Trophoblast cell (in vitro differentiated cells and primary cell): ENCODE measurements at regions not wholly inside any gene's neighbourhood (a gene's known extent, or its start where the extent isn't known, plus 50 kb on each side); places are given as distances from the start of the nearest gene placed in this dataset.
"Not testable (repeated sequence)": the region's sequence is repeated elsewhere in the genome, so short reads cannot be mapped to it uniquely, and the experiment has no call there.

Experiments
- DNase-seq, 2 donors: peaks; one replicate each; pipeline ENCODE4 v3.0.0-alpha.2; 2016
- H2AFZ ChIP-seq: 2 replicates; pipeline ENCODE4 v1.6.1; 2013; ENCODE audit warnings: low read length, moderate library complexity, mild to moderate bottlenecking; ENCODE audit not compliant: insufficient read depth, poor library complexity
- H2AK5ac ChIP-seq: 2 replicates; pipeline ENCODE4 v1.6.1; 2013; ENCODE audit warnings: mild to moderate bottlenecking, low read length
- H2BK120ac ChIP-seq: 2 replicates; pipeline ENCODE4 v1.6.1; 2013; ENCODE audit warnings: low read length, mild to moderate bottlenecking, moderate library complexity; ENCODE audit not compliant: insufficient read depth, poor library complexity
- H2BK12ac ChIP-seq: 2 replicates; pipeline ENCODE4 v1.6.1; 2013; ENCODE audit warnings: mild to moderate bottlenecking, low read length, moderate library complexity
- H2BK5ac ChIP-seq: 2 replicates; pipeline ENCODE4 v1.6.1; 2013; ENCODE audit warnings: low read length, low read depth, moderate library complexity, mild to moderate bottlenecking; ENCODE audit not compliant: poor library complexity
- H3K14ac ChIP-seq: 2 replicates; pipeline ENCODE4 v1.6.1; 2013; ENCODE audit warnings: mild to moderate bottlenecking, low read length
- H3K18ac ChIP-seq: 2 replicates; pipeline ENCODE4 v1.6.1; 2013; ENCODE audit warnings: mild to moderate bottlenecking, low read length
- H3K23ac ChIP-seq: 2 replicates; pipeline ENCODE4 v1.6.1; 2013; ENCODE audit warnings: low read length
- H3K27ac ChIP-seq: 2 replicates; pipeline ENCODE4 v1.5.1; 2013; ENCODE audit warnings: low read depth, mild to moderate bottlenecking, inconsistent platforms, low read length, moderate library complexity
- H3K27me3 ChIP-seq: 2 replicates; pipeline ENCODE4 v1.6.1; 2013; ENCODE audit warnings: inconsistent platforms, mild to moderate bottlenecking, low read length, moderate library complexity; ENCODE audit not compliant: insufficient read depth
- H3K36me3 ChIP-seq, 2 experiments: 1 replicate in 1 of 2; 2 replicates in 1 of 2; pipeline ENCODE4 v1.6.1; 2013; ENCODE audit warnings: low read length in 2 of 2, mild to moderate bottlenecking in 2 of 2, moderate library complexity in 1 of 2; ENCODE audit not compliant: insufficient read depth in 2 of 2, control insufficient read depth in 1 of 2
- H3K4ac ChIP-seq: 2 replicates; pipeline ENCODE4 v1.6.1; 2013; ENCODE audit warnings: low read depth, mild to moderate bottlenecking, low read length, moderate library complexity
- H3K4me1 ChIP-seq, 2 experiments: 1 replicate in 1 of 2; 2 replicates in 1 of 2; pipeline ENCODE4 v1.6.1; 2013; ENCODE audit warnings: low read length in 2 of 2, mild to moderate bottlenecking in 2 of 2, moderate library complexity in 1 of 2; ENCODE audit not compliant: insufficient read depth in 2 of 2, control insufficient read depth in 1 of 2
- H3K4me2 ChIP-seq: 2 replicates; pipeline ENCODE4 v1.6.1; 2013; ENCODE audit warnings: inconsistent platforms, mild to moderate bottlenecking, low read length, moderate library complexity
- H3K4me3 ChIP-seq: 2 replicates; pipeline ENCODE4 v1.5.1; 2013; ENCODE audit warnings: mild to moderate bottlenecking, low read depth, low read length, inconsistent platforms
- H3K79me1 ChIP-seq: one replicate; pipeline ENCODE4 v1.6.1; 2013; ENCODE audit warnings: low read length
- H3K79me2 ChIP-seq: 2 replicates; pipeline ENCODE4 v1.6.1; 2013; ENCODE audit warnings: low read length, mild to moderate bottlenecking; ENCODE audit not compliant: control insufficient read depth, insufficient read depth, poor library complexity
- H3K9ac ChIP-seq: 2 replicates; pipeline ENCODE4 v1.6.1; 2013; ENCODE audit warnings: mild to moderate bottlenecking, low read length
- H3K9me3 ChIP-seq: 2 replicates; pipeline ENCODE4 v1.6.1; 2013; ENCODE audit warnings: low read depth, mild to moderate bottlenecking, control low read depth, inconsistent platforms, low read length; ENCODE audit not compliant: insufficient read depth
- H4K12ac ChIP-seq: 2 replicates; pipeline ENCODE4 v1.6.1; 2013; ENCODE audit warnings: low read depth, mild to moderate bottlenecking, low read length, moderate library complexity
- H4K8ac ChIP-seq: 2 replicates; pipeline ENCODE4 v1.6.1; 2013; ENCODE audit warnings: low read depth, mild to moderate bottlenecking, low read length, moderate library complexity
- H4K91ac ChIP-seq: one replicate; pipeline ENCODE4 v1.6.1; 2013; ENCODE audit warnings: low read depth, mild to moderate bottlenecking, low read length, moderate library complexity
- WGBS: extraction: QIAGEN DNeasy Blood & Tissue Kit; methylation state at CpG from one replicate; pipeline ENCODE4 v1.1.7; 2013; ENCODE audit warnings: missing lambda C conversion rate; ENCODE audit not compliant: insufficient read length, insufficient coverage; ENCODE audit errors: extremely low coverage; 5-methylcytosine and 5-hydroxymethylcytosine counted together

GRCh38 chr6:112976579-112976978 is 629.4 kb downstream of the RFPL4B start:
- H3K4me2 ChIP-seq, H3K9me3 ChIP-seq, H4K8ac ChIP-seq, H3K79me1 ChIP-seq, H3K27ac ChIP-seq, H3K18ac ChIP-seq, H3K14ac ChIP-seq, H3K79me2 ChIP-seq, H4K12ac ChIP-seq, H2AFZ ChIP-seq, H2AK5ac ChIP-seq, H3K23ac ChIP-seq, H3K4ac ChIP-seq, H3K4me1 ChIP-seq, H2BK120ac ChIP-seq, H2BK5ac ChIP-seq, H2BK12ac ChIP-seq, H3K4me3 ChIP-seq, H3K9ac ChIP-seq, H4K91ac ChIP-seq, H3K27me3 ChIP-seq, DNase-seq, H3K36me3 ChIP-seq: not testable (repeated sequence)

GRCh38 chr6:112979830-112980229 is 632.7 kb downstream of the RFPL4B start:
- Histone ChIP-seq H2BK120ac (no peak overlapping the region), H3K9ac (no peak overlapping the region), H3K27me3 (no peaks in the 10 kb centered on the region), H4K91ac (no peak overlapping the region), H4K12ac (no peak overlapping the region), H3K79me1 (peaks cover 1% of the 10 kb centered on the region), H3K14ac (no peak overlapping the region), H3K4me3 (no peak overlapping the region), H2AK5ac (no peak overlapping the region), H3K18ac (no peak overlapping the region), H3K9me3 (no peaks in the 10 kb centered on the region), H2BK5ac (no peak overlapping the region), H4K8ac (no peak overlapping the region), H3K79me2 (no peaks in the 10 kb centered on the region), H3K36me3 (no peaks in the 10 kb centered on the region), H3K4me1 (no peaks in the 10 kb centered on the region), H3K27ac (no peak overlapping the region), H3K4ac (no peak overlapping the region), H3K23ac (no peak overlapping the region), H2BK12ac (no peak overlapping the region), H3K4me2 (no peak overlapping the region), H2AFZ (no peak overlapping the region)
- peak in 1 of 2 donors; percentile 2 for DNase-seq
- no CpG with 5 or more reads among the region's 5 CpGs for WGBS

GRCh38 chr6:112980676-112981075 is 633.5 kb downstream of the RFPL4B start:
- Histone ChIP-seq H3K23ac (no peak overlapping the region), H3K36me3 (no peaks in the 10 kb centered on the region), H3K18ac (no peak overlapping the region), H2BK120ac (no peak overlapping the region), H3K14ac (no peak overlapping the region), H2AK5ac (no peak overlapping the region), H4K12ac (no peak overlapping the region), H4K91ac (no peak overlapping the region), H3K27ac (no peak overlapping the region), H2BK12ac (no peak overlapping the region), H4K8ac (no peak overlapping the region), H2BK5ac (no peak overlapping the region), H3K4me1 (no peaks in the 10 kb centered on the region), H2AFZ (no peak overlapping the region), H3K4me2 (no peak overlapping the region), H3K4ac (no peak overlapping the region), H3K79me1 (peaks cover 1% of the 10 kb centered on the region), H3K79me2 (no peaks in the 10 kb centered on the region), H3K9me3 (no peaks in the 10 kb centered on the region), H3K9ac (no peak overlapping the region), H3K27me3 (no peaks in the 10 kb centered on the region), H3K4me3 (no peak overlapping the region)
- WGBS = no CpG with 5 or more reads among the region's 3 CpGs
- DNase-seq = no peak

- H3K4ac ChIP-seq = no peak overlapping the region
- H3K4me1 ChIP-seq = no peaks in the 10 kb centered on the region
- no peak overlapping the region for H3K14ac ChIP-seq
- no peak overlapping the region for H2BK5ac ChIP-seq
- no peak overlapping the region for H3K4me2 ChIP-seq
- no peak overlapping the region for H3K9ac ChIP-seq
- no peak overlapping the region for H4K8ac ChIP-seq
- H3K79me1 ChIP-seq = peaks cover 1% of the 10 kb centered on the region
- no peaks in the 10 kb centered on the region for H3K9me3 ChIP-seq
- H4K91ac ChIP-seq = no peak overlapping the region
- no peak overlapping the region for H2BK12ac ChIP-seq
- no CpG with 5 or more reads among the region's 1 CpG for WGBS
- no peak overlapping the region for H3K23ac ChIP-seq
- DNase-seq = no peak
- no peak overlapping the region for H3K18ac ChIP-seq
- no peak overlapping the region for H4K12ac ChIP-seq
- no peaks in the 10 kb centered on the region for H3K36me3 ChIP-seq
- H2BK120ac ChIP-seq = no peak overlapping the region
- no peak overlapping the region for H2AK5ac ChIP-seq
- no peak overlapping the region for H3K27ac ChIP-seq
- H3K4me3 ChIP-seq = no peak overlapping the region
- no peak overlapping the region for H2AFZ ChIP-seq
- no peaks in the 10 kb centered on the region for H3K79me2 ChIP-seq
- H3K27me3 ChIP-seq = no peaks in the 10 kb centered on the region
Observed at GRCh38 chr6:112983713-112984261, 636.7 kb downstream of the RFPL4B start.
